ENCODE measurements at regions not wholly inside any gene's neighbourhood (a gene's known extent, or its start where the extent isn't known, plus 50 kb on each side); places are given as distances from the start of the nearest gene placed in this dataset.

DNA sequence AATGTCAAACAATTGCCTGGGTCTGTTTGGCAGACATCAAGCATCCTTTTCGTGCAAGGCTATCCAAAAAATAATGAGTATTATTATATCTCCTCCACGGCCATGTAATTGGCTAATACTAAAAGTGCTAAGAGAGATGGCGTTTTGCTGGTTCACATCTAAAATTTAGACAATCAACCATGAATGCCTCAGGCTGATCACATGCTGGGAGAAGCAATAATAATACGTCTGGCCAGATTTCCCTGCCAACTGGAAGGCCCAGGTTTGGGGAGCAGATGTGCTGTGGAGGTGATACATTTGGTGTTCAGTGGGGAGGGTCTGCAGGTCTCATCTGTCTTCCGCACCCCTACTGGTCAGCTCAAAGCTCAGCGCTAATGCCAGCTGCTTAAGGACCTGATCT, 60.3 kb upstream of the CREB1 start:
- Histone ChIP-seq H3K36me3 (ENCODE audit: low read depth, missing control alignments) (no peaks in the 10 kb centered on the region), H3K27ac (no peak overlapping the region)
- intact Hi-C loops (cut with DNase I; ENCODE audit: low total_unique reads) = no loop called here

GRCh38 chr2:207469943-207470729, 59.6 kb upstream of the CREB1 start:
- intact Hi-C loops (cut with DNase I; ENCODE audit: low total_unique reads) = loop anchor here (5.0 to 10.0 kb wide), 3 partner anchors 488 to 775 kb away; no protein-coding TSS in a partner anchor
- DNase-seq = no peak
- Histone ChIP-seq H3K4me1 (peaks cover 9% of the 10 kb centered on the region), H3K36me3 (ENCODE audit: low read depth, missing control alignments) (no peaks in the 10 kb centered on the region), H3K9me3 (no peaks in the 10 kb centered on the region), H3K27me3 (no peaks in the 10 kb centered on the region), H3K4me3 (no peak overlapping the region), H3K27ac (no peak overlapping the region)
- 91 to 95% methylated on average over 2 of the region's 2 CpGs for WGBS, 2 donors
- TF ChIP-seq CTCF (IDR thresholded peaks at IDR 0.05) (no peak), POLR2A (IDR thresholded peaks at IDR 0.05) (no peak)

More for the DNA sequence above, 60.3 kb upstream of the CREB1 start:
- H3K9me3 ChIP-seq = no peaks in the 10 kb centered on the region
- 92 to 93% methylated on average over 4 to 6 of the region's 6 CpGs for WGBS, 2 donors
- TF ChIP-seq CTCF (IDR thresholded peaks at IDR 0.05) (no peak), POLR2A (IDR thresholded peaks at IDR 0.05) (no peak)
- H3K4me3 ChIP-seq = no peak overlapping the region
- peaks cover 9% of the 10 kb centered on the region for H3K4me1 ChIP-seq
- H3K27me3 ChIP-seq = no peaks in the 10 kb centered on the region
- no peak for DNase-seq

GRCh38 chr2:207471261-207471660, 58.5 kb upstream of the CREB1 start:
- DNase-seq = no peak
- Histone ChIP-seq H3K4me1 (peaks cover 9% of the 10 kb centered on the region), H3K27ac (no peak overlapping the region), H3K36me3 (ENCODE audit: low read depth, missing control alignments) (no peaks in the 10 kb centered on the region), H3K4me3 (no peak overlapping the region), H3K27me3 (no peaks in the 10 kb centered on the region), H3K9me3 (no peaks in the 10 kb centered on the region)
- intact Hi-C loops (cut with DNase I; ENCODE audit: low total_unique reads) = loop anchor here (5.0 to 10.0 kb wide), 3 partner anchors 489 to 776 kb away; no protein-coding TSS in a partner anchor
- TF ChIP-seq CTCF (IDR thresholded peaks at IDR 0.05) (no peak), POLR2A (IDR thresholded peaks at IDR 0.05) (no peak)
- WGBS, 2 donors = 79 to 84% methylated on average over 4 of the region's 4 CpGs

DNA sequence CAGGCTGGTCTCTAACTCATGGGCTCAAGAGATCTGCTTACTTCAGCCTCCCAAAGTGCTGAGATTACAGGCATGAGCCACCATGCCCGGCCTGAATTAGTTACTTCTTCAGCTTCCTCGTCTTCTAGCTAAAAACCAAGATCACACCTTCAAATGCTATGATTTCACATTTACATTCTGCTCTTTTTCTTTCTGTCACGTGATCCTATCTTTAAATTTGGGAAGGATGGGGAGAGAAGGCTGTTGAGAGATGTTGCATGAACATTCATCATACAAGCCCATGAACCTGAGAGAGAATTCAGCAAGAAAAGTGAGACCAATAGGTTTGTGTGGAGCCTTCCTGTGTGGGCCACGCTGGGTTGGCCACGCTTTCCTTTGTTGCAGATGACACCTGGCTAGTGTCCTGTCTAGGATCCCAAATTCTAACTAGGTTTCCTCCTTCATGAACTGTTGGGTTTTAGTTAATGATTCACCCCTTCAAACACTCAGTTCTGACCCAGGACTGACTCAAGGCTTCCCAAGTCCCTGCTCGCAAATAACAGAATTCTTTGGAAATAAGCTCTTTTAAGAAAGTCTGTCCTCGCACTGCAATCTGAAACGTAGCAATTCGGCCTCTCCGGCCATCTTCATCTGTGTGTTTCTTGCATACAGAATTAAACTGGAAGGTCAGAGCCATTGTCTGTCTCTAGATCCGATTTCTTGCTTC, 57.3 kb upstream of the CREB1 start:
- Histone ChIP-seq H3K27ac (no peak overlapping the region), H3K36me3 (ENCODE audit: low read depth, missing control alignments) (no peaks in the 10 kb centered on the region), H3K4me3 (no peak overlapping the region), H3K4me1 (peaks cover 9% of the 10 kb centered on the region), H3K9me3 (no peaks in the 10 kb centered on the region), H3K27me3 (no peaks in the 10 kb centered on the region)
- TF ChIP-seq POLR2A (IDR thresholded peaks at IDR 0.05) (no peak), CTCF (IDR thresholded peaks at IDR 0.05) (no peak)
- intact Hi-C loops (cut with DNase I; ENCODE audit: low total_unique reads) = loop anchor here (5.0 to 10.0 kb wide), 3 partner anchors 490 to 778 kb away; no protein-coding TSS in a partner anchor
- DNase-seq = no peak
- WGBS, 2 donors = 78 to 82% methylated on average over 11 of the region's 11 CpGs
